Kidney (tissue), 13 donors: ENCODE measurements at regions not wholly inside any gene's neighbourhood (a gene's known extent, or its start where the extent isn't known, plus 50 kb on each side); places are given as distances from the start of the nearest gene placed in this dataset.

ENCODE experiments used
- DNase-seq, 5 donors: peaks; one replicate each; pipeline ENCODE4 v3.0.0-alpha.2; 2013 to 2020
- FAIRE-seq: peaks from 2 replicates; lab custom pipeline; 2012; peaks lifted over from hg19 to GRCh38; lab: Jason Lieb, UNC
- H3K27ac ChIP-seq, 2 donors: one replicate each; pipeline ENCODE4 v1.7.0; 2013; ENCODE audit warnings: low read depth in 2 of 2, low read length in 2 of 2, inconsistent platforms in 1 of 2
- H3K27me3 ChIP-seq: one replicate; pipeline ENCODE4 v1.7.1; 2013; ENCODE audit warnings: low read length, inconsistent platforms; ENCODE audit not compliant: control insufficient read depth, insufficient read depth
- H3K36me3 ChIP-seq, 3 donors: one replicate each; pipeline versions ENCODE4 v1.7.0 to v1.7.1; 2013; ENCODE audit warnings: low read length in 3 of 3, control low read depth in 1 of 3, inconsistent platforms in 1 of 3; ENCODE audit not compliant: insufficient read depth in 3 of 3, control insufficient read depth in 2 of 3
- H3K4me1 ChIP-seq, 3 donors: one replicate each; pipeline versions ENCODE4 v1.7.0 to v1.7.1; 2013; ENCODE audit warnings: low read length in 3 of 3, inconsistent platforms in 1 of 3, low read depth in 1 of 3; ENCODE audit not compliant: control insufficient read depth in 2 of 3, insufficient read depth in 2 of 3
- H3K4me3 ChIP-seq, 3 donors: one replicate each; pipeline versions ENCODE4 v1.7.0 to v1.8.1; 2013; ENCODE audit warnings: low read length in 3 of 3, control low read depth in 1 of 3, inconsistent platforms in 1 of 3
- H3K9ac ChIP-seq, 3 donors: one replicate each; pipeline versions ENCODE4 v1.7.0 to v1.7.1; 2013; ENCODE audit warnings: low read length in 3 of 3, control low read depth in 1 of 3, inconsistent platforms in 1 of 3
- H3K9me3 ChIP-seq, 3 donors: one replicate each; pipeline versions ENCODE4 v1.7.0 to v1.7.1; 2013; ENCODE audit warnings: low read length in 3 of 3, control low read depth in 1 of 3, inconsistent platforms in 1 of 3; ENCODE audit not compliant: control insufficient read depth in 2 of 3, insufficient read depth in 1 of 3
- CTCF ChIP-seq: IDR thresholded peaks from 3 replicates; pipeline ENCODE4 v1.5.1; 2012; ENCODE audit warnings: mild to moderate bottlenecking, moderate library complexity, borderline replicate concordance; ENCODE audit not compliant: insufficient read depth; ENCODE audit errors: extremely low read depth
- intact Hi-C: fragments of 100-400 bp; cut with DNase I; formaldehyde crosslinking; loops from one replicate; pipeline ENCODE4 v1.11.1; 2022
- donor health status: control.
- donor health status: control.
- donor health status: control.
- donor health status: control.
- donor health status: control.
- donor health status: DM: yes; HTN: yes; CAD: no.
- donor health status: Normal renal cell carcinoma (clear cell type).

DNA sequence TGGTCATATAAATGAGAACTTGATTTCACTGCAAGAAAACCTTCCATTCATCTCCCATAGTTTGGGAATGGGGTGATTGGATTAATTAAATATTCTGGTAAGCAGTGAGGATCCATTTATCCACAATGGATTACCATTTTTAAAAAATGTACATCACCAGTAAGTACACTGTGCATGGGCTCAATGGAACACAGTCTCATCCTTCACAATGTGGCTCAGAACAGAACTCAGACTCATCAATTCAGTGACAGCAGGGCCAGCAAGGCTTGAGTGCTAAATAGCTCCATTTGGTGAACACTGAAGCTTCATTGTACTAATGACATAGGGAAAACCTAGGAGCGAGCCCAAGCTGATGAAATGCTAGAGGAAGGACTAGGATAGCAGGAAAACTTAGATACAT is 223.8 kb downstream of the CMPK2 start:
- Histone ChIP-seq H3K27ac (no peak overlapping the region), H3K4me1 (no peaks in the 10 kb centered on the region), H3K4me3 (no peak overlapping the region), H3K36me3 (no peaks in the 10 kb centered on the region), H3K9me3 (no peaks in the 10 kb centered on the region), H3K9ac (no peak overlapping the region), H3K27me3 (no peaks in the 10 kb centered on the region)
- DNase-seq, result no peak
- TF ChIP-seq CTCF, result no peak
- intact Hi-C loops, result no loop called here
- FAIRE-seq, result no peak

GRCh38 chr2:6644261-6644660 is 221.4 kb downstream of the CMPK2 start:
- Histone ChIP-seq H3K9ac (no peak overlapping the region), H3K4me1 (no peaks in the 10 kb centered on the region), H3K27me3 (no peaks in the 10 kb centered on the region), H3K36me3 (no peaks in the 10 kb centered on the region), H3K27ac (no peak overlapping the region), H3K4me3 (no peak overlapping the region), H3K9me3 (no peaks in the 10 kb centered on the region)
- DNase-seq (no peak), FAIRE-seq (no peak)
- TF ChIP-seq CTCF, result no peak
- intact Hi-C loops, result no loop called here

DNA sequence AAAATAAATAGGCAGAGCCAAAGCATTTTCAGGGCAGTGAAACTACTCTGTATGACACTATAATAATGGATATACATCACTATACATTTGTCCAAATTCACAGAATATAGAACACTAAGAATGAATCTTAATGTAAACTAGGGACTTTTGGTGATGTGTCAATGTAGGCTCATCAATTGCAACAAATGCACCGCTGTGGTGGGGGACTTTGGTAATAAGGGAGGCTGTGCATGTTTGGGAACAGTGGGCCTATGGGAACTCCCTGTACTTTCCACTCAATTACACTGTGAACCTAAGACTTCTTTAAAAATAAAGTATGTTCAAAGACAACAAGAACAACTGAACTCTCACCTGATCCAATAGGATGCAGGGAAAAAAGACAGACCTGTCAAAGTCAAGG is 220.7 kb downstream of the CMPK2 start:
- FAIRE-seq, result no peak
- intact Hi-C loops, result no loop called here
- Histone ChIP-seq H3K36me3 (no peaks in the 10 kb centered on the region), H3K27me3 (no peaks in the 10 kb centered on the region), H3K4me3 (no peak overlapping the region), H3K9ac (no peak overlapping the region), H3K4me1 (no peaks in the 10 kb centered on the region), H3K27ac (no peak overlapping the region), H3K9me3 (no peaks in the 10 kb centered on the region)
- DNase-seq, result no peak
- no peak for TF ChIP-seq CTCF

- no peaks in the 10 kb centered on the region for H3K9me3 ChIP-seq
- DNase-seq (no peak), FAIRE-seq (no peak)
- intact Hi-C loops, result no loop called here
- H3K36me3 ChIP-seq, result no peaks in the 10 kb centered on the region
- no peaks in the 10 kb centered on the region for H3K4me1 ChIP-seq
- H3K4me3 ChIP-seq, result no peak overlapping the region
- H3K27me3 ChIP-seq, result no peaks in the 10 kb centered on the region
- no peak overlapping the region for H3K9ac ChIP-seq
- no peak for TF ChIP-seq CTCF
- no peak overlapping the region for H3K27ac ChIP-seq
These were observed 220.0 kb downstream of the CMPK2 start for GRCh38 chr2:6645672-6646071.
